Astrocyte of the cerebellum (primary cell): ENCODE measurements at regions not wholly inside any gene's neighbourhood (a gene's known extent, or its start where the extent isn't known, plus 50 kb on each side); places are given as distances from the start of the nearest gene placed in this dataset.

Experiments
- DNase-seq: peaks from one replicate; pipeline ENCODE4 v3.0.0-alpha.2; 2011; ENCODE audit warnings: low read depth
- H3K4me3 ChIP-seq: 2 replicates; pipeline ENCODE4 v1.5.1; 2011; ENCODE audit warnings: mild to moderate bottlenecking, low read depth, low read length, moderate library complexity
- CTCF ChIP-seq: IDR thresholded peaks from 2 replicates; pipeline ENCODE4 v1.5.1; 2012; ENCODE audit warnings: low read length, low read depth, moderate library complexity, mild to moderate bottlenecking; ENCODE audit errors: missing control alignments
- in situ Hi-C: cut with HindIII; loops from 2 replicates; pipeline ENCODE4 v1.10.0; 2017; ENCODE audit warnings: low sequenced_read_pairs

GRCh38 chr2:158732573-158733429 is 62.3 kb upstream of the DAPL1 start:
- no peak for DNase-seq
- no peak for TF ChIP-seq CTCF
- in situ Hi-C loops: loop anchor here (5.0 to 25.0 kb wide), 2 partner anchors 80 to 696 kb away; no protein-coding TSS in a partner anchor
- no peak overlapping the region for H3K4me3 ChIP-seq

DNA sequence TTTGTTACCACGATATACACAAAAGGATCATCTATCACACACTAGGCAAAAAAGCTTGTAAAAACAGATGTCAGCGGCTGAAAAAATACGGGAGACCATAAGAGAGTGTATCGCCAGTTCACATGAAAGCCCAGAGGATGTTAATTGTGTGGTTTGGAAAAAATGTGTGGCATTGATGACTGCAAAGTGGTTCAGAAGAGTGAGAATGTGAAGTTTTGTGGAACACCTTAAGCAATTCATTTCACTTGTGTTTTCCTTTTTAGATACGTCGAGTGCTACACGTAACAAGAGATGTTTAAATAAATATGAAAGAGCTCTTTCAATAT is 61.7 kb upstream of the DAPL1 start:
- DNase-seq: peak; percentile 51
- in situ Hi-C loops: loop anchor here (5.0 to 25.0 kb wide), 2 partner anchors 81 to 696 kb away; no protein-coding TSS in a partner anchor
- no peak overlapping the region for H3K4me3 ChIP-seq
- TF ChIP-seq CTCF: no peak

- in situ Hi-C loops: loop anchor here (5.0 to 25.0 kb wide), 2 partner anchors 82 to 697 kb away; no protein-coding TSS in a partner anchor
- TF ChIP-seq CTCF: no peak
- no peak for DNase-seq
- no peak overlapping the region for H3K4me3 ChIP-seq
Measured at GRCh38 chr2:158734442-158734841, 60.7 kb upstream of the DAPL1 start.

GRCh38 chr2:158735822-158736580 is 59.1 kb upstream of the DAPL1 start:
- no peak for DNase-seq
- no peak overlapping the region for H3K4me3 ChIP-seq
- in situ Hi-C loops: loop anchor here (25.0 kb wide), 1 partner anchor 699 kb away; no protein-coding TSS in a partner anchor
- TF ChIP-seq CTCF: no peak

GRCh38 chr2:158738363-158738762 is 56.8 kb upstream of the DAPL1 start:
- H3K4me3 ChIP-seq: no peak overlapping the region
- in situ Hi-C loops: loop anchor here (25.0 kb wide), 1 partner anchor 701 kb away; no protein-coding TSS in a partner anchor
- no peak for TF ChIP-seq CTCF
- DNase-seq: no peak

DNA sequence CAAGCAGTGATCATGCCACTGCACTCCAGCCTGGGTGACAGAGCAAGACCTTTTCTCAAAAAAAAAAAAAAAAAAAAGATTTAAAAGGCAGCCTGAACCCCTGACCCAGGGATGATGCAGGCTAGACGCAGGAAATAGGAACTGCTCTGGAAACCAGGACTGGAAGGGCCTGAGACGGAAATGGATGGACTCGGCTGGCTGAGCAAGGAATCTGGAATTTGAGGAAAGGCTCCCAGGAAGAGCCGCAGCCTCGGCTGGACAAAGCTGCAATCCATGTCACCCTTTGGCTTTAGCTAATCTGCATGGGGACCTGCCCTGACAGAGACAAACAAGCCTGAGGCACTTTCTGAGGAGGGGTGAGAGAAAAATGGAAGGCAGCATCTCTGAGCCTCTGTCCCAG is 55.0 kb upstream of the DAPL1 start:
- in situ Hi-C loops: loop anchor here (10.0 to 25.0 kb wide), 2 partner anchors 265 to 703 kb away; no protein-coding TSS in a partner anchor
- TF ChIP-seq CTCF: no peak
- no peak for DNase-seq
- H3K4me3 ChIP-seq: no peak overlapping the region
